Natural killer cell (primary cell): ENCODE measurements at regions not wholly inside any gene's neighbourhood (a gene's known extent, or its start where the extent isn't known, plus 50 kb on each side); places are given as distances from the start of the nearest gene placed in this dataset.
A peak's percentile ranks its signal among the peaks of the same experiment; 100 is the strongest.

ENCODE experiments used
- ATAC-seq, 3 donors: fragments of 150-1000 bp in 2 of 3; fragments of 200-7000 bp in 1 of 3; cut with Tn5 transposase; 1 replicate in 1 of 3; 2 replicates in 2 of 3; pipeline ENCODE4 v1.10.0; 2021; ENCODE audit warnings: mild to moderate bottlenecking in 2 of 3, moderate library complexity in 2 of 3
- DNase-seq, 2 donors: peaks; one replicate each; pipeline versions ENCODE4 v3.0.0 to v3.0.0-alpha.2; 2013 to 2021; ENCODE audit warnings: mixed read lengths in 1 of 2
- H3K27ac ChIP-seq: one replicate; pipeline ENCODE4 v1.5.1; 2013; ENCODE audit warnings: mild to moderate bottlenecking, low read length
- H3K27me3 ChIP-seq: one replicate; pipeline ENCODE4 v1.6.1; 2013; ENCODE audit warnings: low read length; ENCODE audit not compliant: control insufficient read depth, insufficient read depth
- H3K36me3 ChIP-seq: one replicate; pipeline ENCODE4 v1.6.1; 2013; ENCODE audit warnings: low read length; ENCODE audit not compliant: control insufficient read depth, insufficient read depth
- H3K4me1 ChIP-seq: one replicate; pipeline ENCODE4 v1.6.1; 2013; ENCODE audit warnings: low read length; ENCODE audit not compliant: control insufficient read depth, insufficient read depth
- H3K4me3 ChIP-seq: one replicate; pipeline ENCODE4 v1.5.1; 2013; ENCODE audit warnings: low read length
- H3K9me3 ChIP-seq: one replicate; pipeline ENCODE4 v1.6.1; 2013; ENCODE audit warnings: low read length; ENCODE audit not compliant: control insufficient read depth, insufficient read depth
- H3K27ac Mint-ChIP-seq, 2 donors: one replicate each; pipeline ENCODE4 v1.8.0; 2022; ENCODE audit warnings: mild to moderate bottlenecking in 2 of 2, mixed read lengths in 2 of 2, moderate library complexity in 1 of 2
- H3K27me3 Mint-ChIP-seq, 2 donors: one replicate each; pipeline ENCODE4 v1.8.0; 2022; ENCODE audit warnings: low read depth in 2 of 2, mixed read lengths in 2 of 2
- H3K36me3 Mint-ChIP-seq: one replicate; pipeline ENCODE4 v1.8.0; 2022; ENCODE audit warnings: mixed read lengths
- H3K4me1 Mint-ChIP-seq, 2 donors: one replicate each; pipeline ENCODE4 v1.8.0; 2022; ENCODE audit warnings: mixed read lengths in 2 of 2
- H3K4me3 Mint-ChIP-seq: one replicate; pipeline ENCODE4 v1.8.0; 2022; ENCODE audit warnings: mild to moderate bottlenecking, moderate library complexity, mixed read lengths
- H3K9me3 Mint-ChIP-seq, 2 donors: one replicate each; pipeline ENCODE4 v1.8.0; 2022; ENCODE audit warnings: mixed read lengths in 2 of 2
- CTCF ChIP-seq: fragments of 200-600 bp; IDR thresholded peaks from one replicate; pipeline ENCODE4 v1.8.0; 2022; ENCODE audit warnings: antibody characterized with exemption
- WGBS: methylation state at CpG from one replicate; pipeline ENCODE4 v1.1.7; 2013; ENCODE audit warnings: missing lambda C conversion rate; ENCODE audit not compliant: insufficient coverage; 5-methylcytosine and 5-hydroxymethylcytosine counted together
- intact Hi-C: fragments of 100-400 bp; cut with micrococcal nuclease; formaldehyde crosslinking; loops from one replicate; pipeline ENCODE4 v1.14.2; 2022

GRCh38 chr6:142679907-142680700, 264.9 kb downstream of the HIVEP2 start:
- Histone ChIP-seq H3K4me3 (no peak overlapping the region), H3K27ac (no peak overlapping the region), H3K4me1 (no peaks in the 10 kb centered on the region), H3K27me3 (no peaks in the 10 kb centered on the region), H3K36me3 (no peaks in the 10 kb centered on the region), H3K9me3 (no peaks in the 10 kb centered on the region)
- Mint-ChIP-seq H3K36me3 (no peaks in the 10 kb centered on the region), H3K27me3 (peaks cover 2 to 30% of the 10 kb centered on the region in 2 donors), H3K27ac (no peak overlapping the region), H3K4me3 (no peak overlapping the region), H3K4me1 (peaks cover 0 to 4% of the 10 kb centered on the region in 2 donors), H3K9me3 (no peaks in the 10 kb centered on the region)
- intact Hi-C loops = no loop called here
- ATAC-seq = no peak
- TF ChIP-seq CTCF = no peak
- peak in 1 of 2 donors; percentile 60 for DNase-seq
- WGBS = 48% methylated on average over 2 of the region's 4 CpGs

- Histone ChIP-seq H3K27me3 (no peaks in the 10 kb centered on the region), H3K4me3 (no peak overlapping the region), H3K9me3 (no peaks in the 10 kb centered on the region), H3K36me3 (no peaks in the 10 kb centered on the region), H3K4me1 (no peaks in the 10 kb centered on the region), H3K27ac (no peak overlapping the region)
- DNase-seq (no peak), ATAC-seq (no peak)
- no peaks in the 10 kb centered on the region for H3K36me3 Mint-ChIP-seq
- TF ChIP-seq CTCF = no peak
- intact Hi-C loops = no loop called here
- 91% methylated on average over 5 of the region's 5 CpGs for WGBS
- peaks cover 0 to 4% of the 10 kb centered on the region in 2 donors for H3K4me1 Mint-ChIP-seq
- no peak overlapping the region for H3K4me3 Mint-ChIP-seq
- peaks cover 2 to 20% of the 10 kb centered on the region in 2 donors for H3K27me3 Mint-ChIP-seq
- no peaks in the 10 kb centered on the region for H3K9me3 Mint-ChIP-seq
- H3K27ac Mint-ChIP-seq = no peak overlapping the region
Measured at GRCh38 chr6:142681099-142681498, 263.9 kb downstream of the HIVEP2 start.

GRCh38 chr6:142682985-142683384, 262.0 kb downstream of the HIVEP2 start:
- 98% methylated on average over 2 of the region's 2 CpGs for WGBS

More at GRCh38 chr6:142682985-142683384, 262.0 kb downstream of the HIVEP2 start:
- H3K27me3 Mint-ChIP-seq = peaks cover 2 to 16% of the 10 kb centered on the region in 2 donors
- H3K27ac ChIP-seq = no peak overlapping the region
- no peaks in the 10 kb centered on the region for H3K9me3 Mint-ChIP-seq
- no peaks in the 10 kb centered on the region for H3K4me1 ChIP-seq
- no peak overlapping the region for H3K4me3 Mint-ChIP-seq
- no peaks in the 10 kb centered on the region for H3K9me3 ChIP-seq
- H3K4me3 ChIP-seq = no peak overlapping the region
- H3K36me3 ChIP-seq = no peaks in the 10 kb centered on the region
- no peak overlapping the region for H3K27ac Mint-ChIP-seq
- ATAC-seq (no peak), DNase-seq (no peak)
- peaks cover 0 to 4% of the 10 kb centered on the region in 2 donors for H3K4me1 Mint-ChIP-seq
- no peaks in the 10 kb centered on the region for H3K36me3 Mint-ChIP-seq
- intact Hi-C loops = no loop called here
- TF ChIP-seq CTCF = no peak
- H3K27me3 ChIP-seq = no peaks in the 10 kb centered on the region
